A549 (cell line): ENCODE measurements at regions not wholly inside any gene's neighbourhood (a gene's known extent, or its start where the extent isn't known, plus 50 kb on each side); places are given as distances from the start of the nearest gene placed in this dataset.

ENCODE experiments used
- CTCF ChIP-seq: fragments of >200 bp; sonication (Bioruptor Twin); formaldehyde crosslinking; IDR thresholded peaks from 3 replicates; pipeline ENCODE4 v1.5.1; 2016
- POLR2A ChIP-seq: IDR thresholded peaks from 2 replicates; pipeline ENCODE4 v1.6.1; 2012; ENCODE audit warnings: mild to moderate bottlenecking, low read length
- REST ChIP-seq: fragments of 200-600 bp; sonication (generic); IDR thresholded peaks from 2 replicates; pipeline ENCODE4 v1.6.1; 2016; ENCODE audit warnings: antibody characterized with exemption, mild to moderate bottlenecking, moderate library complexity
- ZFP36 ChIP-seq: fragments of 450-650 bp; IDR thresholded peaks from 2 replicates; pipeline ENCODE4 v1.6.1; 2014; ENCODE audit warnings: borderline replicate concordance; ENCODE audit not compliant: partially characterized antibody
- TF ChIP-seq, protein P1 (sequence below): fragments of 250-450 bp; sonication (Bioruptor Pico); IDR thresholded peaks from 2 replicates; pipeline ENCODE4 v1.5.0; 2020; ENCODE audit warnings: low read depth, mild to moderate bottlenecking, moderate library complexity

- TF ChIP-seq POLR2A (no peak), REST (no peak), CTCF (no peak), ZFP36 (no peak)
- TF ChIP-seq, protein P1, sequence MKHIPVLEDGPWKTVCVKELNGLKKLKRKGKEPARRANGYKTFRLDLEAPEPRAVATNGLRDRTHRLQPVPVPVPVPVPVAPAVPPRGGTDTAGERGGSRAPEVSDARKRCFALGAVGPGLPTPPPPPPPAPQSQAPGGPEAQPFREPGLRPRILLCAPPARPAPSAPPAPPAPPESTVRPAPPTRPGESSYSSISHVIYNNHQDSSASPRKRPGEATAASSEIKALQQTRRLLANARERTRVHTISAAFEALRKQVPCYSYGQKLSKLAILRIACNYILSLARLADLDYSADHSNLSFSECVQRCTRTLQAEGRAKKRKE, result no peak
Measured at GRCh38 chr2:137857881-137858280, 106.4 kb upstream of the HNMT start.
